Lower lobe of right lung (tissue), 2 donors: ENCODE measurements at regions not wholly inside any gene's neighbourhood (a gene's known extent, or its start where the extent isn't known, plus 50 kb on each side); places are given as distances from the start of the nearest gene placed in this dataset.

Experiments
- ATAC-seq, 2 donors: fragments of 200-7000 bp; cut with Tn5 transposase; one replicate each; pipeline ENCODE4 v1.9.1; 2020 to 2022; ENCODE audit warnings: mild to moderate bottlenecking in 2 of 2, moderate library complexity in 2 of 2
- DNase-seq: peaks from one replicate; pipeline ENCODE4 v3.0.0-alpha.2; 2020
- H3K27ac ChIP-seq: fragments of 200-600 bp; one replicate; pipeline ENCODE4 v1.8.0; 2022
- H3K27me3 ChIP-seq: fragments of 200-600 bp; one replicate; pipeline ENCODE4 v1.8.0; 2022; ENCODE audit warnings: low read depth
- H3K36me3 ChIP-seq: fragments of 200-600 bp; one replicate; pipeline ENCODE4 v1.8.0; 2022; ENCODE audit warnings: mild to moderate bottlenecking
- H3K4me1 ChIP-seq: fragments of 200-600 bp; one replicate; pipeline ENCODE4 v1.8.0; 2022
- H3K4me3 ChIP-seq: fragments of 200-600 bp; one replicate; pipeline ENCODE4 v1.8.0; 2022; ENCODE audit warnings: mild to moderate bottlenecking
- H3K9me3 ChIP-seq: fragments of 200-600 bp; one replicate; pipeline ENCODE4 v1.8.0; 2022
- CTCF ChIP-seq: fragments of 200-600 bp; IDR thresholded peaks from one replicate; pipeline ENCODE4 v1.8.0; 2022; ENCODE audit warnings: antibody characterized with exemption, mild to moderate bottlenecking
- intact Hi-C: fragments of 100-400 bp; cut with DNase I; formaldehyde crosslinking; loops from one replicate; pipeline ENCODE4 v1.11.0; 2022
- donor health status: DM: no; HTN: yes; CAD: no; lungs with severe emphysema.

DNA sequence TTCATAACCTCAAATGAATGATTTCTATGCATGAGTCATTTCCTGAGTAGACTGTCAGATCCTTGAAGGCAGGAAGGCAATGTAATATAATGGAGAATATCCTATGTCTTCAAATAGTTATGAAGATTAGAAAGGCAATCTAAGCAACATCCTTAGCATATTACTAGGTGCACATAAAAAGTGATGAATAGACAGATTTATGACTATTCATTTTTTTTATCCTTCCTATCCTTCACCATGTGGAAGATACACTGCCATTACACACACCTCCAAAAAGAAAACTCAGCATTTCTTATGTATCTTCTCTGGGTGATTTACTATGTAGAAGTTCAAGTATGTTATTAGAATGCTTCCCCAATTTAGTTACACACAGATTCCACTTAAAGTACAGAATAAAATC is 126.4 kb upstream of the MAF start:
- H3K9me3 ChIP-seq: no peaks in the 10 kb centered on the region
- no peak for TF ChIP-seq CTCF
- intact Hi-C loops: no loop called here

DNA sequence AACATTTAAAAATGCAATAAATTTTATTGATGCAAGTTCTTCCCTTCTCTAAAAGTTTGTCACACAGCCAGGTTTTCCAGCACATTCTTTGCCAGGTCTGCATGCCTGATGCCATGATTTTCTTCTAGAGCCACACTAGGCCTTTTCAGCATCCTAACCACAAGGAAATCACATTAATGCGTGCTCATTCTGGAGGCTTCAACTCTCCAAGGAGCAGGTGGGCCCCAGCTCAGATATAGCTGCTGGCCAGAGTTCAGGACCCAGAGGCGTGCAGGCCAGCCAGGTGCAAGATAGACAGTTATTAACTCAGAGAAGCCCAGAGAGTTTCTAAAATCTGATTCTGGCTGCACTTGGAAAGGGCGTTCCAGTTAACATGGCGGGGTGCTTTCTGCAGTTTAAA is 124.5 kb upstream of the MAF start:
- Histone ChIP-seq H3K27me3 (no peaks in the 10 kb centered on the region), H3K9me3 (no peaks in the 10 kb centered on the region), H3K36me3 (no peaks in the 10 kb centered on the region), H3K4me1 (no peaks in the 10 kb centered on the region), H3K4me3 (no peak overlapping the region), H3K27ac (no peak overlapping the region)
- TF ChIP-seq CTCF: no peak
- intact Hi-C loops: no loop called here
- DNase-seq (no peak), ATAC-seq (no peak)

More for the DNA sequence above, 126.4 kb upstream of the MAF start:
- Histone ChIP-seq H3K4me1 (no peaks in the 10 kb centered on the region), H3K27ac (no peak overlapping the region), H3K36me3 (no peaks in the 10 kb centered on the region), H3K4me3 (no peak overlapping the region), H3K27me3 (no peaks in the 10 kb centered on the region)
- DNase-seq (no peak), ATAC-seq (no peak)

- no peaks in the 10 kb centered on the region for H3K36me3 ChIP-seq
- no peak overlapping the region for H3K27ac ChIP-seq
- H3K27me3 ChIP-seq: no peaks in the 10 kb centered on the region
- intact Hi-C loops: no loop called here
- no peaks in the 10 kb centered on the region for H3K4me1 ChIP-seq
- ATAC-seq (no peak), DNase-seq (no peak)
- no peaks in the 10 kb centered on the region for H3K9me3 ChIP-seq
- no peak overlapping the region for H3K4me3 ChIP-seq
- TF ChIP-seq CTCF: no peak
These were observed 123.1 kb upstream of the MAF start for GRCh38 chr16:79723583-79724168.

GRCh38 chr16:79721270-79721669 is 120.7 kb upstream of the MAF start:
- Histone ChIP-seq H3K4me1 (no peaks in the 10 kb centered on the region), H3K36me3 (no peaks in the 10 kb centered on the region), H3K4me3 (no peak overlapping the region), H3K9me3 (no peaks in the 10 kb centered on the region), H3K27ac (no peak overlapping the region), H3K27me3 (no peaks in the 10 kb centered on the region)
- no peak for TF ChIP-seq CTCF
- DNase-seq (no peak), ATAC-seq (no peak)
- intact Hi-C loops: no loop called here

- H3K27ac ChIP-seq: peak overlapping the region; percentile 2
- DNase-seq (no peak), ATAC-seq (no peak)
- no peaks in the 10 kb centered on the region for H3K36me3 ChIP-seq
- intact Hi-C loops: no loop called here
- no peaks in the 10 kb centered on the region for H3K4me1 ChIP-seq
- H3K27me3 ChIP-seq: no peaks in the 10 kb centered on the region
- no peak for TF ChIP-seq CTCF
- no peak overlapping the region for H3K4me3 ChIP-seq
- no peaks in the 10 kb centered on the region for H3K9me3 ChIP-seq
These were observed 117.0 kb upstream of the MAF start for GRCh38 chr16:79717333-79718137.
